NCI-H748 (cell line): ENCODE measurements at regions not wholly inside any gene's neighbourhood (a gene's known extent, or its start where the extent isn't known, plus 50 kb on each side); places are given as distances from the start of the nearest gene placed in this dataset.

Source experiments
- DNase-seq: peaks from one replicate; lab custom pipeline; 2025; ENCODE audit not compliant: unreplicated experiment; lab: John Stamatoyannopoulos, UW

DNA sequence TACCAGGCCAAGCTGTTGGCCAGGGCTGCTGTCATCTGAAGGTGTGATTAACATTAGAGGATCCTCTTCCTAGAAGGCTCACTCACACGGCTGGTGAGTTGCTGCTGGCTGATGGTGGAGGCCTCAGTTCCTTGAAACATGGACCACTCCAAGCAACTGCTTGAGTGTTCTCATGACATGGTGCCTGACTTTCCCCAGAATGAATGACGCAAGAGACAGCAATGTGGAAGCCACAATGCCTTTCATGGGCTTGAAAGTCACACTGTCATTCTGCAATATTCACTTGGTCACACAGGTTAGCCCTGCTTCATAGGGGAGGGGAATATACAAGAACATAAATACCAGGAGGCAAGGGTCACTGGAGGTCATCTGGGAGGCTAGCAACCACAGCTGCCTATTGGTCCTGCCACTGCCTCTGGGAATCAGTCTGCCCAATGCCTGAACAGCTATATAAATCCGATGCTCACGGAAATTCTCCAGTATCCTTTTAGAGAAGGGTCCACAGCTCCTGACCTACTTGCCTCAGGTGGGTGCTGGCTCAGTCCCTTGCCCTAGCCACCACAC, 97.1 kb upstream of the MAML3 start:
- DNase-seq, result no peak

DNA sequence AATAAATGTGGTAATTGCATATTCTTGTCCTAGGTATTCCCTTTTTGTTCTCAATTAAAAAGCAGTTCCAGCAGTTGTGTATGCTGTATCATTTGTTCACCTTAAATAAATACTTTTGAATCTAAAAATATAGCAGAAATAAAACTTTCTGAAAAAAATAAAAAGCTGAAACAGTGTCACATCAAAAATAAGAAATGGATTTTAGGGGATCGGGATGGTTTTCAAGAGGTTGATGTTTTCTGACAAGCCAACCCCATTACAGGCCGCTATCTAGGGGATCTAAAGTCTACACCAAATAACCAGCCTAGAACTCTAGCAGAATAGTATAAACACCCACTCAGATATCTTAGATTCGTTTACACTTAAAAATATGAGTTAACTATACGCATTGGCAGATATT, 95.4 kb upstream of the MAML3 start:
- DNase-seq, result no peak

GRCh38 chr4:140247237-140247636, 93.3 kb upstream of the MAML3 start:
- no peak for DNase-seq

DNA sequence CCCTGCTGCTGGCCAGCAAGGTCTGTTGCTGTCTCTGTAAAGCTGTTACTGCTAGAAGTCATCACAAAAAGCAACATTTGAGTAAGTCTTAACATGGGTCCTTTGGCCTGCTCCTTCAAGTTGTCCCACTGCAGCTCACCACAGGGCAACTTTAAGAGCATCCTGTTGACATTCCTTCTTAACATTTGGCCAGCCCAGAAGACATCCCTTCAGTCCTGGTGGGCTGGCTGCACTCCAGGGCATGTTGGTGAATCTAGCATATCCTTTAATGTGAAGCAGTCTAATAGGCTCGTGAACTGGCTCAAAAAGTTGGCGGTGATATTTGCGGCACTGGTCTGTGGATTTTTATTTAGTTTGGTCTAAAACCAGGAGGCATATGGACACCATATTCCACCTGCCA, 92.2 kb upstream of the MAML3 start:
- DNase-seq, result no peak

DNA sequence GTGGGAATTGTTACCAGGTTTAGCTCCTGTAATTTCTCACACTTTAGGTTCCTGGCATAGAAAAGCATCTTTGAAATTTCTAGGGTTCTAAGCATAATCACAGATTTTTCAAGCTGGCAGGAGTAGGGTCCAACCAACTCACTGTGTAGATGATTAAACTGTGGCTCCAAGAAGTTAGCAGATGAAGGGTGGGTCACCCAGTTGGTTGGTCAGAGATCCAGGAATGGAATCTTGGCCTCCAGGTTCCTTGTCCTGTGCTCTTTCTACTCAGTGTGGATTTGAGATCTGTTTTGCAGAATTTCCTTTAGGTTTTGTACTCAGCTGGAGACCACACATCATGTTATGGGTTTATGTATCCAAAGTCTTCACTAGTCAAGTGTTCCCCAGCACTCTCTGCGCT, 90.3 kb upstream of the MAML3 start:
- DNase-seq, result no peak

DNA sequence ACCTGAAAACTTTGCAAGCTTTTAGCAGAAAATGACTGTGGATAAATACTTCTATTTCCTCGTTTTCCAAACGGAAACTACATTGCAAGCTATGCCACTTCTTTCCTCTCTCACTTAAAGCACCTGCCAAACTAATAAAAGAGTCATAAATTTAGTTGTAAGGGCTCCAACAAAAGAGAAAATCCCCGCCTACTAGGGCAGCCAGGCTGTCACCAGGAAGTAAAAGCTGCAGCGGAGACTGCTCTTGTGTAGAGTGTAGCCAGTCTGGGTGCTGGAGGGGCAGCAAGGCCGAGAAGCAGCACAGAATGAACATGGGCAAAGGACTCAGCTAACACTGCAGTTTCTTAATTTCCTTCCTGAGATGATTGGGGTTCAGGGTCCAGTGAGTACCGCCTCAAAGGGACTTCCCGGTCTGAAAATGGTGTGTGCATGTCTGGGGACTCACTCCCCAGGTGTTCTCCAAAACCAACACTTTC, 89.3 kb upstream of the MAML3 start:
- peak; percentile 78 for DNase-seq

GRCh38 chr4:140242357-140243277, 88.6 kb upstream of the MAML3 start:
- DNase-seq, result no peak

DNA sequence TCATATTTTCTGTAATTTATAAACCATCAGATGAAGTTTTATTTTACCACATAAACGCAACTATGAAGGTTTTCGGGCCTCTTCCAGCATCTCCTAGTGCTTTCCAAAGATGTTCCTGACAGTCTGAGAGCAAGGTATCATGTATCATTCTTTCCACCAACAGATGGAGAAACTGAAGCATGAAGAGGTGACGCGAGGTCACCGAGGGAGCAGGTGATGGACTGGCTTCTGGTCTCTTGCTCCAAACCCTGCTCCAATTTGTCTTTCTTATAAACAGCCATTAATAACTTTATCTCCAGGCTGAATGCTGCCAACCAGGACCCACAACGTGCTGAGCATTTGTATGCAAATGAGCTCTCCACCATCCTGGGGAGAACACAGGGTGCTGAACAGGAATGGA, 86.3 kb upstream of the MAML3 start:
- DNase-seq, result no peak

GRCh38 chr4:140239311-140239710, 85.3 kb upstream of the MAML3 start:
- DNase-seq, result no peak

DNA sequence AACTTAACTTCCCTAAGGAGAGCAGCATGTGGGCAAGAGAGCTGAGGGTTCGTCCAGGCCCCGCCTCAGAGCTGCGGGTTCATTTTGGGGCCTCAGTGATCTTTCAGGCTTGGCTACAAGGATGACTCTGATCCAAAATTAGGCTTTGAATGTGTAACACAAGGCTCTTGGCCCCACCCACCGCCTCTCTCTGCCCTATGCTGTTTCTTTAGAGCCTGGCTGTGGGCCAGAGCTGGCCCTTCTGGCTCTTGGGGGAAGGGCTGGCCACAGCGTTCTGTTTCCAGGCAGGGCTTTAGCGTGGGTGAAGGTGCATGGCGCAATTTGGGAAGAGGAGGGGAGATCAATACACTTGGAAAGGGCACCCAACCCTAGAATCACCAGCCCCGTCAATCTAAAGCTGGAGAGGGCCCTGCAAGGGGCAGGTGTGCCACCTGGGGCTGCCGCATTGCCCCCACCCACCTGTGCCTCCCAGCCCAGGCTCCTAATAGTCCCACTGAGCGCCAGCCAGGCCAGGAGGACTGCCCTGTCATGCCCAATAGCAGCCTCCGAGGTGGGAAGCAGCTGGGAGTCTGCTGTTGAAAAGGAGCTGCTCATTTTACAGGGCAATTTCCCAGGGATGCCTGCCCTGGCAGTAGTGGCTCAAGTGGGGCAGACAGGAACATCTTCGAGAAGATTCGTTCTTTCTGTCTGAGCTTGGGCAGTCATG, 84.5 kb upstream of the MAML3 start:
- peak; percentile 93 for DNase-seq

- DNase-seq, result peak; percentile 97
These were observed 83.8 kb upstream of the MAML3 start for GRCh38 chr4:140237616-140238350.

- DNase-seq, result no peak
These were observed 82.7 kb upstream of the MAML3 start for GRCh38 chr4:140236654-140237169.

- no peak for DNase-seq
These were observed 80.7 kb upstream of the MAML3 start for GRCh38 chr4:140234697-140235060.

DNA sequence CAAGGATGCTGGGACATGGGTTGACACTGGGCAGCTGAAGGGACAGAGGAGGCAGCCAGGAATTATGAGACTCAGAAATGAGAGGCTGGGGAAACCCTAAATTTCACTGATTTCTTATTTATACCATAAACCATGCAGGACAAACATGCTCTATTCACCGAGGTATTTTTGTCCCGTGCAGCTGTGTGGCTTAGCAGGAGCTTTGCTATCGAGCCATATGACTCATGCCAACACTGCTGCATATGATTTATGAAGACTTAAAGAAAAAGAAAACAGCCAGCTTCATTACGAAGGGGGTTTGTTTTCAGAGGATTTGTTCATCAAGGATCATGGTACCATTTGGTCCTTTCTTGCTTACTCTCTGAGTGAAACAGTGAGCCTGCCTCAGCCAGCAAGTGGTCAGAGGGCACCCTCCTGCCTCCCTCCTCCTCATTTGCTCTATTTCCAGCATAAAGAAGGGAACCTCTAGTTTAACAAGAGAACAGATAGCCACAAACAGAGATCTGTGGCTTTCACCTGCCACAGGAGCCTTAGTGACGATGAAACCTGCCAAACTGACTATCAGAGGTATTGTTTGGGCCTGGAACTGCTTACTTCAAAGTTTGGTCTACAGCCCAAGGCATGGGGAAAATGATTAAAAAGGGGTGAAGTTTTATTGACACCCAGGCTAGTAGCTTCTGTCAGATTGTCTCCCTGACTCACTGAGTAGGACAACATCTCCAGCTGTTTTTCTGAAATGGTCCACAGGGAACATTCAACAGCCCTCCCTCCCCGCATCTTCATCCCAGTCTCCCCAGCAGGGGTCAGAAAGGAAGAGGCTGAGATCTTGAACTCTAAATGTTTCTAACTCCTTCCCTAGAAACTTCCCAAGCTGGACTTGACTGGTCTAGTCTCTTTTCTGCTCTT, 80.1 kb upstream of the MAML3 start:
- no peak for DNase-seq

DNA sequence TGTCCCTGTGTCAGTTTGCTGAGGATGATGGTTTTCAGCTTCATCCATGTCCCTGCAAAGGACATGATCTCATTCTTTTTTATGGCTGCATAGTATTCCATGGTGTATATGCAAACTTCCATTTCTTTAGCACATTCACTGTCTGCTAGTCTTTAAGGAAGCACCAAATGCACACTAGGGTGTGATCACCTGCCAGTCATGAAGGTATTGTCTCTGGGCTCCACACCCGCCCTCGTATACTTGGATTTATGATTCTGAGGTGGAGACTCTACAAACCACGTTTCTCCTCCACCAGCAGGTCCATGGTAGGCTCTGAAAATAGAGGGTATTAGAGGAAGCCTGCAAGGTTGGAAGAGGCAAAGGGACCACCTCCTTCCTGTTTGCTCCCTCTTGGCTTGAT, 75.9 kb upstream of the MAML3 start:
- no peak for DNase-seq

DNA sequence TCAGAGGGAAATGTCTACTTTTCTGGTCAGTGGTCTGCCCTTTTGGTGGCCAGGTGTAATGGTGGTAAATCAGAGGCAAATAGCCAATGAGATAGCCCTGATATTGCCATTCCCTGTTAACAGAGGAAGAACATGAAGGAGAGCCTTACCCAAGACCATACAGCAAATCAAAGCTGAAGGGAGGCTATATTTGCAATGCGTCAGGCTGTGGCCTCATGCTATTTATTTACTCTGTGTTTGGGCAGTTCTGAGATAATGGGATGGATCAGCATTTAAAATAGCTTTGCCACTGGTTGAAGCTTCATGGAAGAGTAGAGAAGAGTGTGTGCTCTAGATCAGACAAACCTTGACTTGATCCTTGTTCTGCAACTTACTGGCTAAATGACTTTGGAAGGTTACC, 73.3 kb upstream of the MAML3 start:
- no peak for DNase-seq

DNA sequence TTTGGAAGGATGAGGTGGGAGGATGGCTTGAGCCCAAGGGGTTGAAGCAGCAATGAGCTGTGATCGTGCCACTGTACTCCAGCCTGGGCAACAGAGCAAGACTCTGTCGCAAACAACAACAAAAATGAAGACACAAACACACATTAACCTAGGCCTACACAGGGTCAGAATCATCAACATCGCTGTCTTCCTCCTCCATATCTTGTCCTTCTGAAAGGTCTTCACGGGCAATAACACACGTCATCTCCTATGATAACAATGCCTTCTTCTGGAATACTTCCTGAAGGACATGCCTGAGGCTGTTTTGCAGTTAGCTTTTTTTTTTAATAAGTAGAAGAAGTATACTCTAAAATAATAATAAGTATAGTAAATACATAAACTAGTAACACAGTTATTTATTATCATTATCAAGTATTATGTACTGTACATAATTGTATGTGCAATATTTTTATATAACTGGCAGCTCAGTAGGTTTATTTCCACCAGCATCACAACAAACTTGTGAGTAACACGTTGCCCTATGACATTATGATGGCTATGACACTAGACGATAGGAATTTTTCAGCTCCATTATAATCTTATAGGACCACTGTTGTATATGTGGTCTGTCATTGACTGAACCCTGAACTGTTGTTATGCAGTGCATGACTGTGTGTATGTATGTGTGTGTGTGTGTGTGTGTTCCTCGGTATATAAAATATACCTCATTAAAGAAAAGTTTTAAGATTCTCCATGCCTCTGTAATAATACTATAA, 69.2 kb upstream of the MAML3 start:
- DNase-seq, result no peak

- no peak for DNase-seq
These were observed 68.2 kb upstream of the MAML3 start for GRCh38 chr4:140222171-140222570.

DNA sequence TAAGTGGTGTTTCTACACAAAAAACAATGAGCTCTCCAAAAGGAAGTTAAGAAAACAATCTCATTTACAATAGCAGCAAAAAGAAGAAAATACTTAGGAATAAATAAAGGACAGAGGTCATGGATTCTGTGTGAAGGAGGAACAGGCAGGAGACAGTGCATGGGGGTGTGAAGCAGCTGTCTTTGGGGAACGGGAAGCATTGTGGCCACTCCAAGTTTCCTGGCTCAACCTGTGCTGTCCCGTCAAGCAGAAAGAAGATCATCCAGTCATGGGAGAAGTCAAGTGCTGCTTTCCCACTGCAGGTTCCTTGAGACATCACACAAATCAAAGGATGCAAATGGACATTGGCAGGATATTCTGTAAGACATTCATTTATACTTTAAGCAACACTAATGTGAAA, 66.1 kb upstream of the MAML3 start:
- DNase-seq, result no peak
